MCF 10A (cell line): ENCODE measurements at regions not wholly inside any gene's neighbourhood (a gene's known extent, or its start where the extent isn't known, plus 50 kb on each side); places are given as distances from the start of the nearest gene placed in this dataset.

ENCODE experiments used
- BruUV-seq: library from RNA; stranded (reverse); fragments of 400-500 nt; replicated peaks from 2 replicates; lab custom pipeline; 2021; lab: Mats Ljungman, UMichigan
- CTCF ChIA-PET: fragments of 300-600 bp; sonication (Branson Sonifier 250); formaldehyde crosslinking; extraction: SDS; loops from one replicate; lab custom pipeline; 2021; ENCODE audit warnings: antibody characterized with exemption, inconsistent platforms; lab: Yijun Ruan, JAX
- POLR2A ChIA-PET: fragments of 300-600, 350-650 bp; sonication (Branson Sonifier 250); formaldehyde crosslinking; extraction: SDS; loops from one replicate; lab custom pipeline; 2020; ENCODE audit warnings: antibody characterized with exemption, inconsistent platforms; lab: Yijun Ruan, JAX
- DNase-seq: peaks from one replicate; pipeline ENCODE4 v3.0.0-alpha.2; 2018; ENCODE audit not compliant: unreplicated experiment
- H3K27ac Mint-ChIP-seq: one replicate; pipeline ENCODE4 v1.8.0; 2022; ENCODE audit warnings: mild to moderate bottlenecking, low read depth, mixed read lengths; ENCODE audit not compliant: unreplicated experiment
- H3K27me3 Mint-ChIP-seq: one replicate; pipeline ENCODE4 v1.8.0; 2022; ENCODE audit warnings: mixed read lengths; ENCODE audit not compliant: insufficient read depth, unreplicated experiment
- H3K36me3 Mint-ChIP-seq: one replicate; pipeline ENCODE4 v1.8.0; 2022; ENCODE audit warnings: mild to moderate bottlenecking, moderate library complexity, mixed read lengths; ENCODE audit not compliant: insufficient read depth, unreplicated experiment
- H3K4me1 Mint-ChIP-seq: one replicate; pipeline ENCODE4 v1.8.0; 2022; ENCODE audit warnings: mixed read lengths; ENCODE audit not compliant: insufficient read depth, unreplicated experiment
- H3K4me3 Mint-ChIP-seq: one replicate; pipeline ENCODE4 v1.8.0; 2022; ENCODE audit warnings: mild to moderate bottlenecking, moderate library complexity, mixed read lengths; ENCODE audit not compliant: unreplicated experiment
- H3K9me3 Mint-ChIP-seq: one replicate; pipeline ENCODE4 v1.8.0; 2022; ENCODE audit warnings: mixed read lengths; ENCODE audit not compliant: unreplicated experiment
- intact Hi-C: fragments of 100-400 bp; cut with micrococcal nuclease; formaldehyde crosslinking; loops from 2 replicates; pipeline ENCODE4 v1.14.1; 2022
- TF ChIP-seq, protein P1 (sequence below): fragments of 200-600 bp; IDR thresholded peaks from one replicate; pipeline ENCODE4 v1.8.0; 2022; ENCODE audit warnings: antibody characterized with exemption, mild to moderate bottlenecking; ENCODE audit not compliant: unreplicated experiment

DNA sequence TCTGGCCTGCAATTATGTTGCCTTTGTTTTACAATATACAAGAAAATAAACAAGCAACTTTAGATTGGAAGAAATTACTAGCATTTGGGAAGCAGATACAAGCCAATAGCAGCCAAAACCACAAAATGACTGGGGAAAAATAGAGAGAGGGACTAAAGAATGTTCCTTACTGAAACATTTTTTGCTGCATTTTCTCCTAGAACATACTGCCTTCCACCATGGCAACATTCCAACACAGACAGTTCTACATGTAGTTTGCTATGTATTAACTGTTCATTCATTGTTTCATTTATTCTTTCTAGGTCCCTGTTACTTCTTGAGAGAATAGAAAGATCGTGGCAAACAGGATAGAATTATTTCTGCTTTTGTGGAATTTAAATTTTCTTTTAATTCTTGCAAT is 530.2 kb downstream of the RPS29 start:
- intact Hi-C loops: no loop called here
- ChIA-PET POLR2A (no interaction called here), CTCF (no interaction called here)
- BruUV-seq: no TSS peak
- H3K4me1 Mint-ChIP-seq: no peaks in the 10 kb centered on the region
- TF ChIP-seq, protein P1, sequence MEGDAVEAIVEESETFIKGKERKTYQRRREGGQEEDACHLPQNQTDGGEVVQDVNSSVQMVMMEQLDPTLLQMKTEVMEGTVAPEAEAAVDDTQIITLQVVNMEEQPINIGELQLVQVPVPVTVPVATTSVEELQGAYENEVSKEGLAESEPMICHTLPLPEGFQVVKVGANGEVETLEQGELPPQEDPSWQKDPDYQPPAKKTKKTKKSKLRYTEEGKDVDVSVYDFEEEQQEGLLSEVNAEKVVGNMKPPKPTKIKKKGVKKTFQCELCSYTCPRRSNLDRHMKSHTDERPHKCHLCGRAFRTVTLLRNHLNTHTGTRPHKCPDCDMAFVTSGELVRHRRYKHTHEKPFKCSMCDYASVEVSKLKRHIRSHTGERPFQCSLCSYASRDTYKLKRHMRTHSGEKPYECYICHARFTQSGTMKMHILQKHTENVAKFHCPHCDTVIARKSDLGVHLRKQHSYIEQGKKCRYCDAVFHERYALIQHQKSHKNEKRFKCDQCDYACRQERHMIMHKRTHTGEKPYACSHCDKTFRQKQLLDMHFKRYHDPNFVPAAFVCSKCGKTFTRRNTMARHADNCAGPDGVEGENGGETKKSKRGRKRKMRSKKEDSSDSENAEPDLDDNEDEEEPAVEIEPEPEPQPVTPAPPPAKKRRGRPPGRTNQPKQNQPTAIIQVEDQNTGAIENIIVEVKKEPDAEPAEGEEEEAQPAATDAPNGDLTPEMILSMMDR: no peak
- no peak overlapping the region for H3K27ac Mint-ChIP-seq
- H3K9me3 Mint-ChIP-seq: peaks cover 13% of the 10 kb centered on the region
- H3K4me3 Mint-ChIP-seq: no peak overlapping the region
- H3K36me3 Mint-ChIP-seq: no peaks in the 10 kb centered on the region
- H3K27me3 Mint-ChIP-seq: no peaks in the 10 kb centered on the region
- no peak for DNase-seq

DNA sequence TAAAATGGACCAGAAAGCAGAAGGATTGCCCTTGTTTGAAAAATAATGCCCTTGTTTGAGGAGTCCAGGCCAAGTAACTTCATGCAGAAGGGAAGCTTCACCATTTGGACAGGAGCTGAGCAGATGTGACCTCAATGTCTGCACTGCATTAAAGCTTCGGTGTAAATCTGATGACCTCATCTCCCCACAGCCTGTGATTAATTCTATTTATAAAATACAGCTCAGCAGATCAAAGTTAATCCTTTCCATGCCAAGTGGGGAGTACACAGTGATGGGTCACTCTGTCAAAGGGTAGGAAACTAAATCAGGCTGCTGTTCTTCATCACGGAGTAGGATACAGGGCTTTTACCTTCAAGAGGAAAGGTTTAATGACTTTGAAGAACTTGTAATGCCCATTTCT is 533.7 kb downstream of the RPS29 start:
- intact Hi-C loops: no loop called here
- H3K9me3 Mint-ChIP-seq: peaks cover 6% of the 10 kb centered on the region
- DNase-seq: no peak
- TF ChIP-seq, protein P1: no peak
- ChIA-PET CTCF (interaction anchor here (0.6 kb wide), 1 partner anchor 29 kb away, joined by 3 read pairs; no protein-coding TSS in a partner anchor), POLR2A (no interaction called here)
- H3K27ac Mint-ChIP-seq: no peak overlapping the region
- no peaks in the 10 kb centered on the region for H3K36me3 Mint-ChIP-seq
- no peaks in the 10 kb centered on the region for H3K4me1 Mint-ChIP-seq
- H3K27me3 Mint-ChIP-seq: no peaks in the 10 kb centered on the region
- H3K4me3 Mint-ChIP-seq: no peak overlapping the region
- no TSS peak for BruUV-seq

DNA sequence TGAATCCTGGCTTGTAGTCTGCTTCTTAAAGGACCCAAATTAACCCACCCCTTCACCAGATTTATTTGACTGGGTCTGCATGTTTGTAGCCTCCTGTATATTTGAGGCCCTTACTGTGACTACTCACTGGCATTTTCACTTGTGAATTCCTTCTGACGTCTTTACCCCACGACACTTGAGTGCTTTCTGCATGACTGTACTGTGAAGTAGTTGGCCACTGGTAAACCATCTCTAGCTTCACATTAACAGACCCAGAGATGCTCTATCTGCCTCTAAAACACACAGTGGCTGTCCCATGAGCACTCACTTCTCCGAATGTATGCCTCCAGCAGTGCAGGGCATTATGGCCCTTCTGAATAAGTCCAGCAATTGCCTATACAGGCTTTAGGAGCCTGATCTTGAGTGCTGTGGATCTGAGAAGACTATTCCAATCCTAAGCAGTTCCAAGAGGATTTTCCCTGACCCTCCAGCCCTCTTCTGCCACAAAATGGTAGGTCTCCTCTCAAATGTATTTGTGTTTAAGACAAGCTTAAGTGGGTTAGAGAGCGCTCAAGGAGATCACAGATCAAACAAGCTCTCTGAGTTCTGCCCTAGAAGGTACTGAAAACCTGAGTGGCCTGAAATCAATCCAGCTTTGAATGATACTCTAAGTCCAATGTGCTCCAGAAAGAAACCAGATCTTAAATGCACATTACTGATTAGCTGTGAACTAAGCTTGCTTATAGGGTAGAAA is 534.7 kb downstream of the RPS29 start:
- ChIA-PET POLR2A (no interaction called here), CTCF (no interaction called here)
- BruUV-seq: no TSS peak
- no peak overlapping the region for H3K27ac Mint-ChIP-seq
- TF ChIP-seq, protein P1: no peak
- H3K36me3 Mint-ChIP-seq: no peaks in the 10 kb centered on the region
- intact Hi-C loops: no loop called here
- H3K4me1 Mint-ChIP-seq: no peaks in the 10 kb centered on the region
- DNase-seq: no peak
- H3K27me3 Mint-ChIP-seq: no peaks in the 10 kb centered on the region
- no peaks in the 10 kb centered on the region for H3K9me3 Mint-ChIP-seq
- H3K4me3 Mint-ChIP-seq: no peak overlapping the region

DNA sequence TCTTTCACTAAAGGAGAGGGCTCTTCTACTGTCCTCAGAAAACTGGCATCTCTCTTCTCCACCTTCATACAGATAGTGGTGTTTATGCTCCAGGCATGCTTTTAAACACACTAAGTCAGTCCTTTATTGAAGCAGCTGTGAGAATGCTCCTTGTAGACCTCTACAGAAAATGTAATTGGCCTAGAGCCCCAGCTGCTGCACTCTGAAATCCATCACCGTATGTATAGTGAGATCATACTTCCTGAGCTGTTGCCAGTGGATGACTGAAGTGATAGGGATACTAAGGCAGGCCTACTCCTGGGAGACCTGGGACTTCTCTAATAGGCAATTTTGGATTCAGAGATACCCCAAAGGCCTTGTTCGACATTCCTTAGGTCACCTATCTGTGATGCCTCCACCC is 535.4 kb downstream of the RPS29 start:
- Mint-ChIP-seq H3K4me1 (no peaks in the 10 kb centered on the region), H3K4me3 (no peak overlapping the region), H3K36me3 (no peaks in the 10 kb centered on the region), H3K9me3 (no peaks in the 10 kb centered on the region), H3K27ac (no peak overlapping the region), H3K27me3 (no peaks in the 10 kb centered on the region)
- intact Hi-C loops: no loop called here
- TF ChIP-seq, protein P1: no peak
- CTCF ChIA-PET: no interaction called here
- BruUV-seq: no TSS peak
- DNase-seq: no peak
- POLR2A ChIA-PET: no interaction called here
